IMR-90 (cell line): ENCODE measurements at regions not wholly inside any gene's neighbourhood (a gene's known extent, or its start where the extent isn't known, plus 50 kb on each side); places are given as distances from the start of the nearest gene placed in this dataset.

Experiments
- ATAC-seq: fragments of 200-7000 bp; cut with Tn5 transposase; 2 replicates; pipeline ENCODE4 v1.9.1; 2020; ENCODE audit warnings: low read depth, mild to moderate bottlenecking, moderate library complexity
- BruUV-seq: library from RNA; stranded (reverse); fragments of 400-500 nt; replicated peaks from 2 replicates; lab custom pipeline; 2021; lab: Mats Ljungman, UMichigan
- CTCF ChIA-PET: fragments of 300-600 bp; formaldehyde crosslinking; extraction: SDS; loops from one replicate; lab custom pipeline; 2021; ENCODE audit warnings: antibody characterized with exemption; lab: Yijun Ruan, JAX
- POLR2A ChIA-PET: fragments of 300-600 bp; sonication (Branson Sonifier 250); formaldehyde crosslinking; loops from one replicate; lab custom pipeline; 2022; ENCODE audit warnings: antibody characterized with exemption; ENCODE audit not compliant: unreplicated experiment; lab: Charles Lee
- DNase-seq: peaks from one replicate; pipeline ENCODE4 v3.0.0; 2013
- H2AFZ ChIP-seq: replicated peaks from 2 replicates; pipeline ENCODE3; 2013; ENCODE audit warnings: low read length, mild to moderate bottlenecking; ENCODE audit not compliant: poor library complexity
- H2AK5ac ChIP-seq: 2 replicates; pipeline ENCODE4 v1.6.1; 2013; ENCODE audit warnings: low read depth, low read length, inconsistent platforms
- H2AK9ac ChIP-seq: replicated peaks from 2 replicates; pipeline ENCODE3; 2013; ENCODE audit warnings: mild to moderate bottlenecking, low read depth, low read length, moderate library complexity; ENCODE audit not compliant: poor library complexity
- H2BK120ac ChIP-seq: 2 replicates; pipeline ENCODE4 v1.6.1; 2013; ENCODE audit warnings: low read depth, low read length, inconsistent platforms
- H2BK15ac ChIP-seq: 3 replicates; pipeline ENCODE4 v1.6.1; 2013; ENCODE audit warnings: low read depth, low read length, inconsistent platforms
- H2BK20ac ChIP-seq: 2 replicates; pipeline ENCODE4 v1.6.1; 2013; ENCODE audit warnings: low read depth, mild to moderate bottlenecking, inconsistent platforms, low read length, moderate library complexity
- H2BK5ac ChIP-seq: 2 replicates; pipeline ENCODE4 v1.6.1; 2013; ENCODE audit warnings: mild to moderate bottlenecking, low read depth, low read length, inconsistent platforms; ENCODE audit not compliant: poor library complexity, severe bottlenecking
- H3K14ac ChIP-seq: replicated peaks from 2 replicates; pipeline ENCODE4 v1.6.1; 2013; ENCODE audit warnings: low read depth, low read length, inconsistent platforms
- H3K18ac ChIP-seq: 2 replicates; pipeline ENCODE4 v1.6.1; 2013; ENCODE audit warnings: low read depth, low read length, control low read depth
- H3K23ac ChIP-seq: 2 replicates; pipeline ENCODE4 v1.6.1; 2013; ENCODE audit warnings: low read depth, low read length, inconsistent platforms
- H3K27ac ChIP-seq: 2 replicates; pipeline ENCODE4 v1.5.1; 2013; ENCODE audit warnings: mild to moderate bottlenecking, control low read depth, low read length; ENCODE audit not compliant: insufficient read depth
- H3K27me3 ChIP-seq: 2 replicates; pipeline ENCODE4 v1.6.1; 2013; ENCODE audit warnings: low read length; ENCODE audit not compliant: control insufficient read depth, insufficient read depth
- H3K36me3 ChIP-seq: 2 replicates; pipeline ENCODE4 v1.6.1; 2013; ENCODE audit warnings: low read length, mixed read lengths; ENCODE audit not compliant: control insufficient read depth, insufficient read depth
- H3K4ac ChIP-seq: 2 replicates; pipeline ENCODE4 v1.6.1; 2013; ENCODE audit warnings: low read depth, low read length, inconsistent platforms
- H3K4me1 ChIP-seq: 2 replicates; pipeline ENCODE4 v1.6.1; 2013; ENCODE audit warnings: low read length, mixed read lengths; ENCODE audit not compliant: control insufficient read depth, insufficient read depth
- H3K4me2 ChIP-seq: 2 replicates; pipeline ENCODE4 v1.6.1; 2013; ENCODE audit warnings: low read depth, mild to moderate bottlenecking, control low read depth, low read length, moderate library complexity
- H3K4me3 ChIP-seq: 2 replicates; pipeline ENCODE4 v1.5.1; 2013; ENCODE audit warnings: low read depth, mild to moderate bottlenecking, control low read depth, low read length, moderate library complexity; ENCODE audit not compliant: insufficient read depth
- H3K56ac ChIP-seq: 2 replicates; pipeline ENCODE4 v1.6.1; 2013; ENCODE audit warnings: low read length, inconsistent platforms; ENCODE audit not compliant: insufficient read depth; ENCODE audit errors: extremely low read depth
- H3K79me1 ChIP-seq, 2 experiments: 2 replicates each; pipeline ENCODE4 v1.6.1; 2013; ENCODE audit warnings: low read length in 2 of 2, inconsistent platforms in 1 of 2, low read depth in 1 of 2
- H3K9ac ChIP-seq: 2 replicates; pipeline ENCODE4 v1.6.1; 2013; ENCODE audit warnings: low read depth, low read length, control low read depth
- H3K9me1 ChIP-seq: 2 replicates; pipeline ENCODE4 v1.6.1; 2013; ENCODE audit warnings: low read length, inconsistent platforms; ENCODE audit not compliant: insufficient read depth
- H3K9me3 ChIP-seq: 2 replicates; pipeline ENCODE4 v1.6.1; 2013; ENCODE audit warnings: low read length; ENCODE audit not compliant: control insufficient read depth, insufficient read depth
- H4K20me1 ChIP-seq: 2 replicates; pipeline ENCODE4 v1.6.1; 2013; ENCODE audit warnings: low read length, inconsistent platforms; ENCODE audit not compliant: insufficient read depth
- H4K5ac ChIP-seq: 2 replicates; pipeline ENCODE4 v1.6.1; 2013; ENCODE audit warnings: mild to moderate bottlenecking, low read depth, low read length, control low read depth
- H4K8ac ChIP-seq, 2 experiments: 2 replicates each; pipeline ENCODE4 v1.6.1; 2013; ENCODE audit warnings: low read depth in 2 of 2, low read length in 2 of 2, control low read depth in 1 of 2, inconsistent platforms in 1 of 2
- H4K91ac ChIP-seq: 2 replicates; pipeline ENCODE4 v1.6.1; 2013; ENCODE audit warnings: low read depth, low read length, inconsistent platforms; ENCODE audit not compliant: insufficient read depth
- BHLHE40 ChIP-seq: fragments of 150-350 bp; IDR thresholded peaks from 2 replicates; pipeline ENCODE4 v1.6.1; 2016; ENCODE audit warnings: mild to moderate bottlenecking, low read depth, low read length
- CEBPB ChIP-seq: IDR thresholded peaks from 2 replicates; pipeline ENCODE4 v1.6.1; 2012; ENCODE audit warnings: low read depth, low read length, improper control_type of control experiment
- CHD1 ChIP-seq: IDR thresholded peaks from 2 replicates; pipeline ENCODE4 v1.6.1; 2012; ENCODE audit warnings: low read depth, low read length, improper control_type of control experiment
- CTCF ChIP-seq: conservative IDR thresholded peaks from 2 replicates; pipeline ENCODE4 v1.5.1; 2012; ENCODE audit warnings: mild to moderate bottlenecking, low read depth, low read length, improper control_type of control experiment
- ELK1 ChIP-seq: fragments of 150-350 bp; IDR thresholded peaks from 2 replicates; pipeline ENCODE4 v1.6.1; 2016; ENCODE audit warnings: low read depth, mild to moderate bottlenecking, low read length, moderate library complexity, borderline replicate concordance
- FOS ChIP-seq: fragments of 150-350 bp; IDR thresholded peaks from 2 replicates; pipeline ENCODE4 v1.6.1; 2016; ENCODE audit warnings: low read depth, low read length
- MAFK ChIP-seq: IDR thresholded peaks from 2 replicates; pipeline ENCODE4 v1.6.1; 2012; ENCODE audit warnings: low read depth, low read length, improper control_type of control experiment
- MAZ ChIP-seq: IDR thresholded peaks from 2 replicates; pipeline ENCODE4 v1.6.1; 2012; ENCODE audit warnings: low read depth, mild to moderate bottlenecking, low read length, improper control_type of control experiment, moderate library complexity, borderline replicate concordance
- MXI1 ChIP-seq: IDR thresholded peaks from 2 replicates; pipeline ENCODE4 v1.6.1; 2012; ENCODE audit warnings: low read depth, mild to moderate bottlenecking, low read length, moderate library complexity, borderline replicate concordance
- POLR2A ChIP-seq: IDR thresholded peaks from 2 replicates; pipeline ENCODE4 v1.6.1; 2012; ENCODE audit warnings: mild to moderate bottlenecking, low read depth, low read length
- RAD21 ChIP-seq: IDR thresholded peaks from 2 replicates; pipeline ENCODE4 v1.6.1; 2012; ENCODE audit warnings: low read length, improper control_type of control experiment
- RCOR1 ChIP-seq: IDR thresholded peaks from 2 replicates; pipeline ENCODE4 v1.6.1; 2012; ENCODE audit warnings: mild to moderate bottlenecking, low read length, improper control_type of control experiment; ENCODE audit not compliant: insufficient replicate concordance
- SMC3 ChIP-seq: fragments of 150-350 bp; IDR thresholded peaks from 2 replicates; pipeline ENCODE4 v1.6.1; 2016; ENCODE audit warnings: low read depth, mild to moderate bottlenecking, antibody characterized with exemption, low read length, moderate library complexity
- USF2 ChIP-seq: fragments of 150-350 bp; IDR thresholded peaks from 2 replicates; pipeline ENCODE4 v1.6.1; 2017; ENCODE audit warnings: mild to moderate bottlenecking, antibody characterized with exemption, low read length, low read depth
- WGBS, 2 experiments: methylation state at CpG; one replicate each; pipeline versions ENCODE4 v1.1.5 to v1.1.7; 2013; ENCODE audit warnings: missing lambda C conversion rate in 2 of 2; ENCODE audit not compliant: insufficient read length in 1 of 2; ENCODE audit errors: extremely low coverage in 2 of 2; 5-methylcytosine and 5-hydroxymethylcytosine counted together
- dilution Hi-C: fragments of 300-500 bp; cut with HindIII; formaldehyde crosslinking; loops from one replicate; pipeline ENCODE4 v1.14.3; 2018; ENCODE audit warnings: low sequenced_read_pairs; ENCODE audit not compliant: unreplicated experiment
- in situ Hi-C: fragments of 300-500 bp; cut with MboI; formaldehyde crosslinking; loops from 3 replicates; pipeline ENCODE4 v1.14.3; 2019; ENCODE audit warnings: low sequenced_read_pairs, inconsistent platforms, mixed read lengths
- intact Hi-C: fragments of 100-400 bp; cut with micrococcal nuclease; formaldehyde crosslinking; loops from 2 replicates; pipeline ENCODE4 v1.10.0; 2022

- H2BK20ac ChIP-seq: no peak overlapping the region
- H2AK5ac ChIP-seq: no peak overlapping the region
- no peak overlapping the region for H2AK9ac ChIP-seq
- CTCF ChIA-PET: no interaction called here
- H4K20me1 ChIP-seq: no peaks in the 10 kb centered on the region
- no peaks in the 10 kb centered on the region for H3K79me1 ChIP-seq
- no peaks in the 10 kb centered on the region for H3K9me3 ChIP-seq
- no TSS peak for BruUV-seq
- H2BK5ac ChIP-seq: no peak overlapping the region
- no peak overlapping the region for H3K23ac ChIP-seq
- dilution Hi-C loops (no loop called here), in situ Hi-C loops (no loop called here), intact Hi-C loops (no loop called here)
- H3K4me1 ChIP-seq: no peaks in the 10 kb centered on the region
- H4K91ac ChIP-seq: no peak overlapping the region
- no peaks in the 10 kb centered on the region for H3K36me3 ChIP-seq
- no peak for TF ChIP-seq SMC3
- TF ChIP-seq CEBPB: no peak
- TF ChIP-seq USF2: no peak
- TF ChIP-seq RAD21: no peak
- no peak for TF ChIP-seq MXI1
- TF ChIP-seq ELK1: no peak
- TF ChIP-seq MAZ: no peak
- TF ChIP-seq POLR2A: no peak
- no peak for TF ChIP-seq RCOR1
- TF ChIP-seq FOS: no peak
- no peak for TF ChIP-seq CHD1
- TF ChIP-seq MAFK: no peak
- no peak for TF ChIP-seq BHLHE40
- TF ChIP-seq CTCF: no peak
- H3K18ac ChIP-seq: no peak overlapping the region
- peaks cover 2% of the 10 kb centered on the region; the same call in 1 of the 2 replicates for H3K27me3 ChIP-seq
- H3K4ac ChIP-seq: no peak overlapping the region
- H2BK120ac ChIP-seq: no peak overlapping the region
- no peak overlapping the region for H4K5ac ChIP-seq
- no peaks in the 10 kb centered on the region for H3K9me1 ChIP-seq
- no peak overlapping the region for H3K4me3 ChIP-seq
- H3K4me2 ChIP-seq: no peak overlapping the region
- H3K14ac ChIP-seq: no peak overlapping the region
- no peak overlapping the region for H4K8ac ChIP-seq
- peak overlapping the region; percentile 13 for H2AFZ ChIP-seq
- POLR2A ChIA-PET: no interaction called here
- no peak overlapping the region for H3K56ac ChIP-seq
- DNase-seq (no peak), ATAC-seq (no peak)
- no peak overlapping the region for H3K27ac ChIP-seq
- no peak overlapping the region for H2BK15ac ChIP-seq
- no peak overlapping the region for H3K9ac ChIP-seq
- 86% methylated on average over 1 of the region's 2 CpGs; no CpG with 5 or more reads in 1 of the 2 experiments for whole genome bisulfite sequencing, 2 experiments
Observed at GRCh38 chr1:42081475-42081874, 71.7 kb upstream of the GUCA2B start.
